Tibial artery (tissue), 4 donors: ENCODE measurements at regions not wholly inside any gene's neighbourhood (a gene's known extent, or its start where the extent isn't known, plus 50 kb on each side); places are given as distances from the start of the nearest gene placed in this dataset.
"Not testable (repeated sequence)": the region's sequence is repeated elsewhere in the genome, so short reads cannot be mapped to it uniquely, and the experiment has no call there.

Experiments
- DNase-seq, 2 donors: peaks; one replicate each; pipeline ENCODE4 v3.0.0-alpha.2; 2019
- H3K27ac ChIP-seq, 2 donors: fragments of 200-600 bp; sonication (generic) in 1 of 2; 1 replicate in 1 of 2; 2 replicates in 1 of 2; pipeline ENCODE4 v1.5.1; 2018 to 2019; ENCODE audit warnings: mild to moderate bottlenecking in 1 of 2
- H3K27me3 ChIP-seq, 2 donors: fragments of 200-600 bp; sonication (generic) in 1 of 2; one replicate each; pipeline versions ENCODE4 v1.5.1 to v1.6.0; 2016 to 2019
- H3K36me3 ChIP-seq, 3 donors: fragments of 200-600 bp; sonication (generic) in 2 of 3; one replicate each; pipeline ENCODE4 v1.5.1; 2016 to 2019; ENCODE audit warnings: mild to moderate bottlenecking in 2 of 3
- H3K4me1 ChIP-seq, 4 donors: fragments of 200-600 bp; sonication (generic) in 2 of 4; 1 replicate in 3 of 4; 2 replicates in 1 of 4; pipeline ENCODE4 v1.5.1; 2016 to 2019
- H3K4me3 ChIP-seq, 2 donors: fragments of 200-600 bp; sonication (generic) in 1 of 2; 1 replicate in 1 of 2; 2 replicates in 1 of 2; pipeline ENCODE4 v1.5.1; 2018 to 2019; ENCODE audit warnings: mild to moderate bottlenecking in 2 of 2
- H3K9me3 ChIP-seq, 3 donors: fragments of 200-600 bp; sonication (generic) in 1 of 3; one replicate each; pipeline ENCODE4 v1.5.1; 2016 to 2019
- CTCF ChIP-seq, 2 experiments: fragments of 200-600 bp in 1 of 2; fragments of 450-650 bp in 1 of 2; IDR thresholded peaks; one replicate each; pipeline ENCODE4 v1.5.1; 2017 to 2019; ENCODE audit warnings: antibody characterized with exemption in 2 of 2, mild to moderate bottlenecking in 1 of 2, moderate library complexity in 1 of 2
- intact Hi-C: fragments of 100-400 bp; cut with DNase I; formaldehyde crosslinking; loops from one replicate; pipeline ENCODE4 v1.15.0; 2023; ENCODE audit warnings: low total_unique reads

- DNase-seq = no peak
- Histone ChIP-seq H3K4me3 (no peak overlapping the region), H3K36me3 (no peaks in the 10 kb centered on the region), H3K27ac (no peak overlapping the region), H3K9me3 (no peaks in the 10 kb centered on the region), H3K4me1 (no peaks in the 10 kb centered on the region), H3K27me3 (no peaks in the 10 kb centered on the region)
- no peak for TF ChIP-seq CTCF (IDR thresholded peaks at IDR 0.05)
- intact Hi-C loops = no loop called here
Observed at GRCh38 chr5:124613273-124613953, 133.0 kb downstream of the ZNF608 start.

DNA sequence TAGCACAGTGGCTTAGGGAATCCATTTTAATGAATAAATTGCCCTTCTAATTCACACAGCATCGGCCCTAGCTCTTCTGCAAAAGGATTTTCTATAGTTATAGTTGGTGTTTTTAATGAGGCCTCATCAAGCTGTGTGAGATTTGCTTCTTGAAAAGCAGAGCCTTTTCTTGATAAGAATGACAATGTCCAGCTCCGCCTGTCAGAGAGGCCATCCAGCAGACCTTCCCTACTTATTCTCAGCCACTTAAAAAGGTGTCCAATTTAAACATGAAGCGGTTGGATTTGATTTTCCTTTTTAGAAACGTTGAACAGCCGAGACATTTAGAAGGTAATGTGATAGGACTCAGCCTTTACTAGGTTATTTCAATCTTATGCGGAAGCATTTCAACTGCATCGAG is 134.4 kb downstream of the ZNF608 start:
- Histone ChIP-seq H3K27ac (no peak overlapping the region), H3K4me3 (no peak overlapping the region), H3K36me3 (no peaks in the 10 kb centered on the region), H3K9me3 (no peaks in the 10 kb centered on the region), H3K27me3 (no peaks in the 10 kb centered on the region), H3K4me1 (no peaks in the 10 kb centered on the region)
- no peak for TF ChIP-seq CTCF (IDR thresholded peaks at IDR 0.05)
- no peak for DNase-seq
- intact Hi-C loops = no loop called here

- intact Hi-C loops, H3K27ac ChIP-seq, H3K4me1 ChIP-seq, H3K4me3 ChIP-seq, H3K27me3 ChIP-seq, H3K36me3 ChIP-seq, H3K9me3 ChIP-seq, DNase-seq: not testable (repeated sequence)
Observed at GRCh38 chr5:124611262-124611661, 135.2 kb downstream of the ZNF608 start.

DNA sequence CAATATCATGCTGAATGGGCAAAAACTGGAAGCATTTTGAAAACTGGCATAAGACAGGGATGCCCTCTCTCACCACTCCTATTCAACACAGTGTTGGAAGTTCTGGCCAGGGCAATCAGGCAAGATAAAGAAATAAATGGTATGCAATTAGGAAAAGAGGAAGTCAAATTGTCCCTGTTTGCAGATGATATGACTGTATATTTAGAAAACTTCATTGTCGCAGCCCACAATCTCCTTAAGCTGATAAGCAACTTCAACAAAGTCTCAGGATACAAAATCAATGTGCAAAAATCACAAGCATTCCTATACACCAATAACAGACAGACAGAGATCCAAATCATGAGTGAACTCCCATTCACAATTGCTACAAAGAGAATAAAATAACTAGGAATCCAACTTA is 136.8 kb downstream of the ZNF608 start:
- intact Hi-C loops, H3K36me3 ChIP-seq, H3K27ac ChIP-seq: not testable (repeated sequence)

GRCh38 chr5:124606543-124606942 is 139.9 kb downstream of the ZNF608 start:
- intact Hi-C loops = no loop called here

More for the DNA sequence above, 136.8 kb downstream of the ZNF608 start:
- not testable (repeated sequence) for H3K9me3 ChIP-seq, DNase-seq, H3K27me3 ChIP-seq, H3K4me3 ChIP-seq
- peaks cover 0 to 12% (median 4%) of the 10 kb centered on the region in 4 donors for H3K4me1 ChIP-seq

GRCh38 chr5:124606093-124606492 is 140.3 kb downstream of the ZNF608 start:
- no peaks in the 10 kb centered on the region for H3K27me3 ChIP-seq
- H3K27ac ChIP-seq = no peak overlapping the region
- intact Hi-C loops = no loop called here
- no peak for TF ChIP-seq CTCF (IDR thresholded peaks at IDR 0.05)
- no peaks in the 10 kb centered on the region for H3K36me3 ChIP-seq
- H3K4me3 ChIP-seq = no peak overlapping the region
- H3K9me3 ChIP-seq = no peaks in the 10 kb centered on the region
- H3K4me1 ChIP-seq = peaks cover 0 to 21% (median 4%) of the 10 kb centered on the region in 4 donors
- no peak for DNase-seq

More at GRCh38 chr5:124606543-124606942, 139.9 kb downstream of the ZNF608 start:
- Histone ChIP-seq H3K9me3 (no peaks in the 10 kb centered on the region), H3K27ac (no peak overlapping the region), H3K36me3 (no peaks in the 10 kb centered on the region), H3K4me3 (no peak overlapping the region), H3K27me3 (no peaks in the 10 kb centered on the region), H3K4me1 (peaks cover 0 to 21% (median 4%) of the 10 kb centered on the region in 4 donors)
- DNase-seq = no peak
- no peak for TF ChIP-seq CTCF (IDR thresholded peaks at IDR 0.05)

- no peaks in the 10 kb centered on the region for H3K36me3 ChIP-seq
- intact Hi-C loops = no loop called here
- H3K4me3 ChIP-seq = no peak overlapping the region
- no peaks in the 10 kb centered on the region for H3K9me3 ChIP-seq
- peak; percentile 51 to 71 for DNase-seq
- TF ChIP-seq CTCF (IDR thresholded peaks at IDR 0.05) = no peak
- H3K4me1 ChIP-seq = peaks cover 0 to 21% (median 4%) of the 10 kb centered on the region in 4 donors
- H3K27ac ChIP-seq = peak overlapping the region in 1 of 2 donors; percentile 20
- no peaks in the 10 kb centered on the region for H3K27me3 ChIP-seq
Observed at GRCh38 chr5:124605541-124605940, 140.9 kb downstream of the ZNF608 start.
